Transverse colon (tissue), 4 donors: ENCODE measurements at regions not wholly inside any gene's neighbourhood (a gene's known extent, or its start where the extent isn't known, plus 50 kb on each side); places are given as distances from the start of the nearest gene placed in this dataset.

Experiments used
- EP300 ChIP-seq: sonication (generic); formaldehyde crosslinking; IDR thresholded peaks from one replicate; pipeline ENCODE4 v1.6.1; 2017; ENCODE audit warnings: antibody characterized with exemption, low read depth
- POLR2A ChIP-seq: fragments of 450-650 bp; IDR thresholded peaks from one replicate; pipeline ENCODE4 v1.6.1; 2016; ENCODE audit warnings: antibody characterized with exemption, mild to moderate bottlenecking, moderate library complexity
- POLR2AphosphoS5 ChIP-seq, 3 donors: sonication (generic); formaldehyde crosslinking; IDR thresholded peaks; one replicate each; pipeline ENCODE4 v1.6.1; 2016; ENCODE audit warnings: antibody characterized with exemption in 3 of 3
- TF ChIP-seq, protein P1 (sequence below), 5 experiments: fragments of 200-600 bp in 3 of 5; fragments of 450-650 bp in 2 of 5; sonication (generic) in 3 of 5; IDR thresholded peaks; 1 replicate in 2 of 5; 2 replicates in 3 of 5; pipeline ENCODE4 v1.5.1; 2016 to 2017; ENCODE audit warnings: antibody characterized with exemption in 5 of 5, inconsistent platforms in 3 of 5, mild to moderate bottlenecking in 2 of 5, moderate library complexity in 1 of 5

GRCh38 chr3:30084316-30084715, 522.1 kb upstream of the TGFBR2 start:
- TF ChIP-seq EP300 (no peak), POLR2AphosphoS5 (IDR thresholded peaks at IDR 0.05) (no peak), POLR2A (no peak)
- TF ChIP-seq, protein P1, sequence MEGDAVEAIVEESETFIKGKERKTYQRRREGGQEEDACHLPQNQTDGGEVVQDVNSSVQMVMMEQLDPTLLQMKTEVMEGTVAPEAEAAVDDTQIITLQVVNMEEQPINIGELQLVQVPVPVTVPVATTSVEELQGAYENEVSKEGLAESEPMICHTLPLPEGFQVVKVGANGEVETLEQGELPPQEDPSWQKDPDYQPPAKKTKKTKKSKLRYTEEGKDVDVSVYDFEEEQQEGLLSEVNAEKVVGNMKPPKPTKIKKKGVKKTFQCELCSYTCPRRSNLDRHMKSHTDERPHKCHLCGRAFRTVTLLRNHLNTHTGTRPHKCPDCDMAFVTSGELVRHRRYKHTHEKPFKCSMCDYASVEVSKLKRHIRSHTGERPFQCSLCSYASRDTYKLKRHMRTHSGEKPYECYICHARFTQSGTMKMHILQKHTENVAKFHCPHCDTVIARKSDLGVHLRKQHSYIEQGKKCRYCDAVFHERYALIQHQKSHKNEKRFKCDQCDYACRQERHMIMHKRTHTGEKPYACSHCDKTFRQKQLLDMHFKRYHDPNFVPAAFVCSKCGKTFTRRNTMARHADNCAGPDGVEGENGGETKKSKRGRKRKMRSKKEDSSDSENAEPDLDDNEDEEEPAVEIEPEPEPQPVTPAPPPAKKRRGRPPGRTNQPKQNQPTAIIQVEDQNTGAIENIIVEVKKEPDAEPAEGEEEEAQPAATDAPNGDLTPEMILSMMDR (IDR thresholded peaks at IDR 0.05): no peak
